KG1 (cell line): ENCODE measurements at regions not wholly inside any gene's neighbourhood (a gene's known extent, or its start where the extent isn't known, plus 50 kb on each side); places are given as distances from the start of the nearest gene placed in this dataset.
"Not testable (repeated sequence)": the region's sequence is repeated elsewhere in the genome, so short reads cannot be mapped to it uniquely, and the experiment has no call there.

ENCODE experiments used
- DNase-seq: peaks from one replicate; lab custom pipeline; 2025; lab: John Stamatoyannopoulos, UW

DNA sequence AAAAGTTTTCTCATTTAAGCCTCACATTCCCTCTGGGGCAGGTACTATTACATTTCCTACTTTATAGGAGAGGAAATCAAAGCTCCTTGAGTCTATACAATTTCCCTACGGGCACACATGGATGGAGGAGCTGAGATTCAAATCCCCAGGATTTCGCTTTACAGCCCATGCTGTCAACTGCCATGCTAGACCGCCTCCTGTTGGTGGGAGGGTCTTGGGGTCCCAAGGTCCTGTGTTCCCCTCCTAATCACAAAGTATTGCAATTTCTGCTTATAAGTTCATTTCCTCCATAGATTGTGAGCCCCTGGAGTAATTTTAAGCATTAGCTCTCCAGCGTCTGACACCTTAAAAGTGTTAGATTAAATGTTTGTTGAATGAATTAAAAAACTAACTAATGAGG lies 95.9 kb upstream of the SMARCA2 start:
- DNase-seq = no peak

DNA sequence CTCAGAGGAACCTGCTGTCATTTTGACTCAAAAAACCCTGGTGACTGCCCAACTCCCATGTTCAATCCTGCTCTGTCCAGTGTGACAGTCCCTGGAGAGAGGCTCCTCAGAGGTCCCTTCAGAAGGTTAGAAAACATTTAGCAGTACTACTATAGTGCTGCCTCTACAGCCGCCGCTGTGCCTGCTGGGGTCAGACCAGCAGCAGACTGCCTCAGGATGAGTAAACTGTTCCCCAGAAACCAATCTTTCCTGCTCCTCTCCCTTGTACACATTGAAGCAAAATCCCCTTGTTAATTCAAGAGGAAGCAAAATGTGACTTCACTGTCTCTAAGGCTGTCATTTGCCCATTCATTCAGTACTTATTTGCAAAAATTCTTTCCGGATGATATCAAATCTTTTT lies 94.8 kb upstream of the SMARCA2 start:
- no peak for DNase-seq

DNA sequence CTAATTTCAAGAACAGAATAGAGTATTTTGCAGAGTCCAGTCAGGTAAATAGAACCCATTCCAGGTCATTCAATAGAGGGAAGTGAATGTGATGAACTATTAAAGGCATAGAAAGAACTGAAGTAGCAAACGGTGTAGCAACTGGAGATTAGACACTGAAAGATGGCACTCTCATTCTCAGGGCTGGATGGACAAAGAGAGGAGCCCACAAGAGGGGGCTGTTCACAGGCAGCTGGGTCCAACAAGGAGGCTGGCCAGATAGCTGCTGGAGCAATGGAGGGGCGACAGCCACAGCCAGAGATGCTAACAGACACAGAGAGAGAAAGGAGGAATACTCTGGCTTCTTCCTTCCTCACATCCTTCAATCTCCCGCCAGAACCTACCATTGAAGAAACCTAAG lies 93.1 kb upstream of the SMARCA2 start:
- DNase-seq = no peak

DNA sequence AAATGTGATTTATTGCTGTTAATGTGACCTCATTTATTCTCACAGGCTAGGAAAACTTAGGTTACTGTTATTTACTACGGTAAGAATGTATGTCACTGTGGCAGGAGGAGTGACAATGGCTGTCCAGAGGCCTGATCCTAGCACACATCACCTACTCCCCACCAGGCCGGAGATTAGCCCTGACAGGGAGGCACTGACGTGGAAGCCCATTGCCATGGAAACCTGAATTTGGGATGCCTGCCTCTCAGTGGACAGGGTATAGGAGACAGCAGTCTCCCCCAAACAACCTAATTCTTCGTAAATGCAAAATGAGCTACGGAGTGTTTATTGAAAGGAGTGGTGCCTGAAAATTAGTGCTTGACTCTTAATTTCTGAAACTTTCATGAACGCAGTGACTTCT lies 87.6 kb upstream of the SMARCA2 start:
- no peak for DNase-seq

DNA sequence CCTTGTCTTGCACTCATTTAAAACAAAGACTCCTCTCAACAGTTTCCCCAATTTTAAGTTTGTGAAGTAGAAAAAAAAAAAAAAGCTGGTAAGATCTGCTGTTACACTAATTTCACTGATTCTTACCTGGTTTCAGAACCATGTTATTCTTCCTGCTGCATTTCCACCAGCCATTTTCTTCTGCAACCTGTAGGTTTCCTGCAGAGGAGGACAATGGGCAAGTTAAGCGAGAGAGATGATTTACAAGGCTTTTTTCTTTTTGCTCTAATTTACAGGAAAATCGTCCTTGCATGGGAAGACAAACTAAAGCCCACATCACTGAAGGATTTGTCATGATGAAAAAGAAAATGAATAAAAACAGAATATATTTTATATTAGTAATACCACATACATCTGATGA lies 86.0 kb upstream of the SMARCA2 start:
- DNase-seq = no peak

DNA sequence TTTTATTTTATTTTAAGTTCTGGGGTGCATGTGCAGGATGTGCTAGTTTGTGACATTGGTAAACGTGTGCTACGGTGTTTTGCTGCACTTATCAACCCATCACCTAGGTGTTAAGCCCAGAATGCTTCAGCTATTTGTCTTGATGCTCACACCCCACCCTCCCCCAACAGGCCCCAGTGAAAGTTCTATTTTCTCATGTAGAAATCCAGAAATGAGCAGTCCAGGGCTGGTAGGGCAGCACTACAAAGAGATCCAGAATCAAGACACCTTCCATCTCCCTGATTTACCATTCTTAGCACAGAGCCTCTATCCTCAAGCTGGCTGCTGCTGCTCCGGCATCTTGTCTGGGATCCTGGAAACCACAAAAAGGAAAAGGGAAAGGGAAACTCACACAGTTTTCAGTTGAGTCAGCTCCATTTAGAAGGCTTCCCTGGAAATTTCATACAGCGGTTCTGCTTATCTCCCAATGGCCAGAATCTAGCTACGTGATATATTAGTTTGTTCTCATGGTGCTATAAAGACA lies 85.4 kb upstream of the SMARCA2 start:
- DNase-seq = no peak

DNA sequence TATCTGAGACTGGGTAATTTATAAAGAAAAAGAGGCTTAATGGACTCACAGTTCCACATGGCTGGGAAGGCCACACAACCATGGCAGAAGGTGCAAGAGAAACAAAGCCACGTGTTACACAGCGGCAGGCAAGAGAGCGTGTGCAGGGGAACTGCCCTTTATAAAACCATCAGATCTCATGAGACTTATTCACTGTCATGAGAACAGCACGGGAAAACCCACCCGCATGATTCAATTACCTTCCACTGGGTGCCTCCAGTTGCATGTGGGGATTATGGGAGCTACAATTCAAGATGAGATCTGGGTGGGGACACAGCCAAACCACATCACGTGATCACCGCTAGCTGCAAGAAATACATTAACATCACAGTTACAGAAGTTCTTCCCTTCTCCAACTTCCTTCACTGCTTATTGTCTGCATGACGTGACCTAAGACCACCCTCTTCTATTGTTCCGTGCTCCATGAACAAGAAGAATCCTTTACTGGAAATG lies 84.9 kb upstream of the SMARCA2 start:
- DNase-seq = not testable (repeated sequence)

DNA sequence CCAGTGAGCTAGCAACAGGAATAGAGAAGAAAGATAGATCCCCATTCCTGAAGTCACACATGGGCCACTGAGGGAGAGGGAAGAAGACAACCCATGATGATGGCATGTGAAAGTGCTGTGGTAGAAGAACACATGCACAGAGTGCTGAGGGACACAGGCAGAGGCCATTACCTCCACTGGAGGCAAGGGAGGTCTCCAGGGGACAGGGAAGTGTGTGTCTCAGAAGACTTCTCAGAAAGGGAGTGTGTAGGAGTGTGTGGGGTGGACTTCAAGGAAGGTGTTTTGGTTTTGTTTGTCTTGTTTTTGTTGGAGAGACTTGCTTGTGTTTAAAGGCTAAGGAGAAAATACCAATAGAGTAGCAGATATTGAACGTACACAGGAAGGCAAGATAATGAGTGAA lies 77.0 kb upstream of the SMARCA2 start:
- DNase-seq = no peak

DNA sequence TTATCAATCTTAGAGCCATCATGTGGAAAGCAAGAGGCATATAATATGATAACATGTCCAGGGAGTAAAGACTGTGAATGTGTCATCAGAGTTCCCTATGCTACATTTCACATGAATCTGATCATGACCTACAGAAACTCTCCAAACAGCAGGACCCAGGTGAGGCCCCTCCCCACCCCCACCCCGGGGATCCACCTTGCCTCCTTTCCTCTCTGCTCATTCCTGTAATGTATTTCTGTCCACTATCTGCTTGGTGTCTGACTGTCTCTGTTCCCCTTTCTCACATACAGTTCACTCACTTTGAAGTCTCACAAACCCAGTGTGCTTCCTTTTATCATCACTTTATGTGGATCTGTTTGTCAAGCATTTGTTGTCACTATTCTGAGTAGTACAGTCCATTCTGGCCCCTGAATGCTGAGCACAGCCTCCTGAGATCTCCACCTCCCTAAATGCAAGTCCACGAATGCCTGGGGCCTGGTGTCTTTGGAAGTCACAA lies 76.4 kb upstream of the SMARCA2 start:
- no peak for DNase-seq

DNA sequence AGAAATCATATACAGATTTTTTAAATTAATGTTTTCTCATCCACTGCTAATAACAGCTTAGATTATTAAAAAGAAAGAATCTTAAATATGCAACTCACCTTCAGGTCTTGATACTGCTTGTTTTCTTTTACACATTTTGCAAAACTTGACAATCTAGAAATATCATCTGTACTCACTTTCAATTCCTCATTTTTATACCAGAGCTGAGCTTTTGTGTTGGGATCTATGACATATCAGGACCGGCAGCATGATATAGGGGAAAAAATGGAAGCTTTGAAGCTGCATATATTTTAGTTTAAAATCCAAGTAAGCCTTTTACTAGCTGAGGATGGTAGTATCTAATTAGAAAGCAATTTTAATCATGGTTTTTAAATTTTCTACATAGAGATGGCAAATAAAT lies 75.7 kb upstream of the SMARCA2 start:
- no peak for DNase-seq

DNA sequence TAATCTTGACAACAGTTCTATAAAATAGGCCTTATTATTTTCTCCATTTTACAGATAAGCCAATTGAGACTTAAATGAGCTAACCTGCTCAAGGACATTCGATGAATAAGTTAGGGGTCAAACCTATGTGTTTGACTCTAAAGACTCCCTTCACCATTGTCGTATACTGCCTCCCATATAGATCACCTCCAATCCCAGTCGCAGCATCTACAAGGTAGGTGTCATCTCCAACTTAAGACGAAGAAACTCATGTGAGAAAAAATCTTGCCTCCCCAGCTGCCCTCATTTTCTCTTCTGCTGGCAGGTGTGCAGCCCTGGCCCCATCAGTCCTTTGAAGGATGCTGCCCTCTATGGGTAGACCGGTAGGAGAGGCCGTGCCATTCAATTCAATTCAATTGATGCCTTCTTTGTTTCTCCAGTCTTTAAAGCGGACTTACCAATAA lies 75.2 kb upstream of the SMARCA2 start:
- no peak for DNase-seq

DNA sequence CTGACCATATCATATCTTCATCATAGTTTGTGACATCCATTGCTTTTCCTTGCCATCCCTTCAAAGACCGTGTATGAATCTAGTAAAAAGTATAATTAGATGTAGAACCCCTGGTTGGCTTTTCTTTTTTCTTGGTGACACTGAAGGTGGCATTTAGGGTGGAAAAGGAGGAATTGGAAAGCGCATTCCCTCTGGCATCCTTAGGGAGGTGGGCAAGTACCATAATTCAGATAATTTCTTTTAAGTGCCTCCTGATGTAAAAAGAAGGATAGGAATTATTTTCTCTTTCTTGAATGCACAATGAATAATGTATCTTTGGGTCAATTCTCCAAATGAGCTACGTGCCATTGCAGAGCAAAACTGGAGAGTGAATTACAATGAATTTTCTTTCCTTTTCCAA lies 73.2 kb upstream of the SMARCA2 start:
- no peak for DNase-seq

DNA sequence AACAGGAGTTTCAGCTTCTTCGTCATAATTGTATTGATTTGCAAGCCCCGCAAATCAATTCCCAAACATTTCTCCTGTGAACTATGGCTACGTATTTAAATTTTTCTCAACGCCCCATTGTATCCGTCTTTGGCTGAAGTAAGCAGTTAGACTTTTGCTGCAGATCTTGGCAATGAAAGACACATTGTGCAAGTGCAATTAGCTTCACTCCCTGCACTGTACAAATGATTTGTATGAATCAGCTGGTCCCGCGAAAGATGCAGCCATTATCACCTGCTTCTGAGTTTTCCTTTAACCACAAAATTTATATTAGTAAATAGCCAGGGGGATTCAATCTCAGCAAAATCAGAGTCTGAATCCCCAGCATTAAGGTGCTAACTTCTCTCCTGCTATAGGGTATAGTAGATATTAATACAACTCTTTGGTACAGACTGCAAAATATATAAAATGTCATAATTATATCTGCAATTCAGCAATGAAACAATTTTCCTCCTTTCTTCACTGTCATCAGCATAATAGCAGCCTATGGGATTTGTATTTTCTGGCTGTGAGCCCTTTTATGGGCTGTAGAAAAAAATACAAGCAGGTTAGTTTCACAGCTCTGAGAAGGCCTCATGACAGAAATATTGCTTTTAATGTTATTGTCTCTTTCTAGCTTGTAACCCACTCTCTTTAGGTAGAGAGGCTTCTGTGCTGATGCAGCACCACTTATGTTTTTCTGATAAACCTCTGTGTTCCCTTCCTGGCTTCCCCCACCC lies 68.4 kb upstream of the SMARCA2 start:
- DNase-seq = no peak

DNA sequence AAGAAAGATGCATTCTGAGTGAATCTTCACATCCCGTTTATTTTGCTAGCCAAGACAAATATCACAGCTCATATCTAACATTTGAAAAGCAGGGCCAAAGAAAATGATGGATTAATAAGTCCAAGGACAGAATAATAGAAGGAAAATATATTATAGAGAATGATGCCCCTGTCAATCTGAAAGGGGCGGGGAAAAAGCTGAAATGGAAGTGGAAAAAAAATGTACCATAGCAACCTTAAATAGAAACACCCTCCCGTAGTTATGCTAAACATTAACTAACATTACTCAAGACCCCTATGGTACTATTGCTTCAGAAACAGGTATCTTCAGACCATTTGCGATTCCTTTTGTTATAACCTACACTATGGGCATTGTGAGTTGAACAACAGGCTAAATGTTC lies 67.7 kb upstream of the SMARCA2 start:
- no peak for DNase-seq

DNA sequence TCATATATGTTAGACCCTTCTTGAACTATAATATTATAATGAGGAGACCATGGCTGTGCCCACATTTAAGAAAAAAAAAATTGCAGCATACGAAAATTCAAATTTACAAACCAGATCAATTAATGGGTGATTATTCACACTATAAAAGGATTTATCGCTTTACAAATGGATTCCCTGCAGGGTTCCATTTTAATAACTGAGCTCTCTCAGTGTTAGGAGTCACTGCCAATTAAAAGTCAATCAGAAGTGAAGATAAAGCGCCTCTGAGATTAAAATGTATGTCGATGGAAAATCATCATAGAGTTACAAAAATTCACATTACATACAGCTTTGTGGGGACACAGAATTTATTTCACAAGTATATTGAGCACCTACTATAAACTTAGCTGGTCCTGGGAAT lies 66.6 kb upstream of the SMARCA2 start:
- DNase-seq = no peak

DNA sequence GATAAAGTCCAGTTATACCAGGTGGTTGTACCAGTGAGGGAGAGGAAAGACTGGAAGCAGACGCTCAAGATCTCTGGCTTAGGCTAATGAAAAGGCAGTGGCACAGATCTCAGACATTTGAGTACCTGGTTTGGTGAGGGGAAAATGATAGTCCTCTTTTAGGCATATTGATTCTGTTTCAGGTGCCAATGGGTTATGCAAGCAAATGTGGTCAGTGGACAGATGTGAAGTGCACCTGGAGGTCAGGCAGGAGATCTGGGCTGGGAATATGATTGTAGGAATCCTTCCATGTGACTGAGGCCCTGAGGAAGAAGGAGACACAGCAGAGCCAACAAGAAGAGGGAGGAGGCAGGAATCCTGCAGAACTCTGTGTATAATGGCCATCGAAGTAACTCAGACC lies 63.7 kb upstream of the SMARCA2 start:
- no peak for DNase-seq

DNA sequence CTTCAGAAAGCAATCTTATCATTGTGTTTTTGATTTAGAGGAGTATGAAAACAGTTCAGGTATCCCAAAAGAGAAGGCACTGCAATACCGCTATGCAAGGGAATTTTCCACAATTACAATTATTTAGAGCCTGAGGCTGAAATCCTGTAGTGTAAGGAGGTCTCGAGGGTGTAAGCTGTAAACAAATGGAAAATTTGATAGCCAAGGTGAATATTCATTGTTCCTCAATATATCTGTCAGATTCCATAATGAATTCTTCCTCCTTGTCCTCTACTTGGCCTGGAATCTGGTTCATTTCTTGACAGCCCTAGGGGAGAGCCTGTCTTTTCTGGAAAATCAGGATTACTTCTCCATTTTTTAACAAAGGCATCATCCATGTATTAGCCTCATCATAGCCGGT lies 63.1 kb upstream of the SMARCA2 start:
- no peak for DNase-seq

DNA sequence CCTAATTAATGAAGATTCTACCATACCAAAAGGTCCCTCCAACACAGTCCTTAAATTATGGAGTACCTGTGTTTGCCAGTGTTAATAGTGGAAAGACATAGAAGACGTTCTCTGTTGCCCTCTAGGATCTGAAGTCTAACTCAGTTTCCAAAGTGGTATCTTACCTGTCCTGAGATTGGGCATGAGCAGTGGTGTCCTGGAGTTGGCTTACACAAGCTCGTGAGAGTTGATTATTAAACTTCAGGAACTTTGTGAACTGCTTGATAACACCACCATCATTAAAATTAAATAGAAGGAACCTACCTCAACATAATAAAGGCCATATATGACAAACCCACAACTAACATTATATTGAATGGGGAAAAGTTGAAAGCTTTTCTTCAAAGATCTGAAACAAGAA lies 60.9 kb upstream of the SMARCA2 start:
- no peak for DNase-seq

DNA sequence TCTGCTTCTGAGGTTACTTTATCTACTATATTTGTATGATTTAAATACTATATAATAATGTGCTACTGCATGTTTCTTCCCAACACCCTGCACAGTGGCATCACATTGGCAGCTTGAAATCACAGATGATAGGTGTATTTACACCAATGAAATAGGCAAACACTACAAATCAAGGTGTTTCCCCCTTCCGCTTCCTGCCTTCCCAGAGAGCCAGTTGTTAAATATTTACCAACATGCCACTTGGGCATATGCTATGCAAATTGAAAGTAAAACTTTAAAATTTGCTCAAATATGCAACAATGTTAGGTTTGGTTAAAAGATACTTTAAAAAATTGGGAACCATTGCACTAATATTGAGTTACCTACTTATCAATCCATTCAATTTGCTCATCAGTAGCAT lies 58.2 kb upstream of the SMARCA2 start:
- DNase-seq = no peak

DNA sequence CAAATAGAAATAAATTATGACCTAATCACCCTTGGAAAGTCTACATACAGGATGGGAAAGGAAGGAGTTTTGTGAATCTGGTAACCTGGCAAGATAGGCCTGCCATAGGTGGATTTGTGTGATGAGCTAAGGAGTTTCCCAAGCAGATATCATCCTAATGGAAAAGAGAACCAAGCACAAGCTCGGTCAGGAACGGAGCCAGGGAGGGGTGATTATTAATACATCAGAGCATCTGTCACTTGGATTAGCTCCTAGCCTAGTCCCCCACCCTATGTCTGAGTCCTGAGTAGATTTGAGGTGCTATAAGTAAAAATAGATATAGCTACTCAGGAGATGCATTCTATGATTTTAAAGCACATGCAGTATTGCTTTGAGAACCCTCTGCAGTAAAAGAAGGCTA lies 57.3 kb upstream of the SMARCA2 start:
- no peak for DNase-seq

DNA sequence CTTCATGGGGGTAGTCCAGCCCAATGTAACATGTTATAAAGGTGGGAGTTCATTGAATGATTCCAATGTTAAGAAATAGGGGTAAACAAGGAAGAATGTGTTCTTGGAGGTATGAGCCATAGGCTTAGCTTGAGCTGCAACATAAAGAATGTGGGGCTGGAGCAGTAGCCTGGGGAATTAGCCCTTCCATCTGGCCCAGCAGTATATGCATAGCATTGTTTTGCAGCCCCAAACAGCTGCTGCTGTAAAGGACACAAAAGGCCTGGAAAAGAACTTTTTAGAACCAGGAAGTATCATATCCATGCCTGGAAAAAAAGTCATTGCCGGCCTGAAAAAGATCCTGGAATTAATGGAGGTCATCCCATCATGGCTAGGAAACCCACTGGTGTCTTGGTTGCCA lies 55.8 kb upstream of the SMARCA2 start:
- no peak for DNase-seq

DNA sequence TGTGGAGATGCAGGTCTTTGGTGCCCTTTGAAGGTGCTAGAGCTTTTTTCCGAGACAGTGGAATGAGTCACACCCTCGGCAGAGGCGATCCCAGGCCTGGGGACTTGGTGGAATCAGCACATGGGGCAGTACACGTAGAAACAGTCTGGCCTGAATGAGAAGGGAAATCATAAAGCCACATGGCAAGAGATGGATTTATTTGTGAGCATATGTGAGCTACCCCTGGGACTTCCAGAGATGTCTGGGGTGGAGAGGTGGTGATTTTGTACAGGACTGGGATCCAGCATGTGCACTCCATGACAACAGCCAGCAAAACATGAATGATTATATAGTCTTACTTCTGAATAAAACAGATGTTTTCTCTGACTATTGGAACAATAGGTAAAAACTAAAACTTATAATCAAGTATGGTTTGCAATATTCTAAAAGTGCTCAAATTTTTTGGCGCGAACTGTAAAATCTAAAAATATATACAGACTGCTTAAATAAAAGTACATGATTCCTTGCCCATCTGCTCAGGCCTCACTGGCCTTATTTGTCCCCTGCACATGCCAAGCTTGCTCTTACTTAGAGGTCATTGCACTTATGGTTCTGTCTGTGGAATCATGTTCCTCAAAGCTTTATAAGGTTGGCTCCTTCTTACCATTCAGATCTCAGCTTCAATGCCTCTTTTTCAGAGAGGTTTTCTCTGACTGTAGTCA lies 54.7 kb upstream of the SMARCA2 start:
- no peak for DNase-seq

DNA sequence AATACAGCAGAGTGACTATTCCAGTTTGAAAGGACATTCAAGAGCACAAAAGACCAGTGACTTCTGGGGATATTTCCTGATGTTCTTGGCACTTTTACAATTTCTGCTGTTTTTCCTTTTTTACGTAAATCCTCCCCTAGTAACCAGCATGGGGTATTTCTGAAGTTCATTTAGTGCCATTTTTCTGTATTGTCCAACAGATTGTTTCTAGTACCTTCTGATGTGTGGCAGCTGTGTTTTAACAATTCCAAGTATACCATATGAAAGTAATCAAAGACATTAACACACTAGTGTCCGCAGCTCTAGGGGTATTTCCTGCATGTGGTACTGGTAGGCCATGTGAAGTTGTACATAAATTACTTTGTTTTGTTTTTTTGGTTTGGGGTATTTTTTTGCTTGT lies 53.0 kb upstream of the SMARCA2 start:
- no peak for DNase-seq
